Jurkat, Clone E6-1 (cell line): ENCODE measurements at regions not wholly inside any gene's neighbourhood (a gene's known extent, or its start where the extent isn't known, plus 50 kb on each side); places are given as distances from the start of the nearest gene placed in this dataset.

Experiments
- DNase-seq: peaks from one replicate; pipeline ENCODE4 v3.0.0-alpha.2; 2011; ENCODE audit warnings: low read depth, low spot score
- H3K4me3 ChIP-seq: 2 replicates; pipeline ENCODE4 v1.5.1; 2011; ENCODE audit warnings: mild to moderate bottlenecking, low read length, control low read depth, moderate library complexity

- no peak for DNase-seq
- no peak overlapping the region for H3K4me3 ChIP-seq
These were observed 125.3 kb downstream of the TSHZ3 start for GRCh38 chr19:31223740-31224534.

GRCh38 chr19:31220540-31220939 is 128.7 kb downstream of the TSHZ3 start:
- peak; percentile 33 for DNase-seq

DNA sequence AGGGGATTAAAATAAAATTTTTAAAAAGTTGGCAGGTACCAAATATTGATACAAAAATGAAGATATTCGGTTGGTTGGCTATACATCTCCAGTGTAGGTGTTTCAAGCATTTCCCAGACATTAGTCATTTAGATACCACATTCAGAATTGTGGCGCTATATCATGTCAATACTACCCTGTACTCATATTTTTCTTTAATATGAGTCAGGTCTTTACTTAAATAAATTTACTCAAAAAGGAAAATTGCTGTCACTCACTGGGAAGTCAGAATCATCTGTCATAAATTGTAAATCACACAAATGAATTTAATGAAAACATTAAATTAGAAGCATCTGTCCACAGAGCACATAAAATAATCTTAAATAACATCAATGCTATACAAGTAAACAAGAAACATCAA is 134.2 kb downstream of the TSHZ3 start:
- no peak for DNase-seq
- no peak overlapping the region for H3K4me3 ChIP-seq

More at GRCh38 chr19:31220540-31220939, 128.7 kb downstream of the TSHZ3 start:
- H3K4me3 ChIP-seq, result no peak overlapping the region

GRCh38 chr19:31214086-31214485 is 135.2 kb downstream of the TSHZ3 start:
- peak; percentile 96 for DNase-seq
- H3K4me3 ChIP-seq, result peak overlapping the region; percentile 23

- DNase-seq, result no peak
- no peak overlapping the region for H3K4me3 ChIP-seq
These were observed 138.1 kb downstream of the TSHZ3 start for GRCh38 chr19:31211088-31211487.

DNA sequence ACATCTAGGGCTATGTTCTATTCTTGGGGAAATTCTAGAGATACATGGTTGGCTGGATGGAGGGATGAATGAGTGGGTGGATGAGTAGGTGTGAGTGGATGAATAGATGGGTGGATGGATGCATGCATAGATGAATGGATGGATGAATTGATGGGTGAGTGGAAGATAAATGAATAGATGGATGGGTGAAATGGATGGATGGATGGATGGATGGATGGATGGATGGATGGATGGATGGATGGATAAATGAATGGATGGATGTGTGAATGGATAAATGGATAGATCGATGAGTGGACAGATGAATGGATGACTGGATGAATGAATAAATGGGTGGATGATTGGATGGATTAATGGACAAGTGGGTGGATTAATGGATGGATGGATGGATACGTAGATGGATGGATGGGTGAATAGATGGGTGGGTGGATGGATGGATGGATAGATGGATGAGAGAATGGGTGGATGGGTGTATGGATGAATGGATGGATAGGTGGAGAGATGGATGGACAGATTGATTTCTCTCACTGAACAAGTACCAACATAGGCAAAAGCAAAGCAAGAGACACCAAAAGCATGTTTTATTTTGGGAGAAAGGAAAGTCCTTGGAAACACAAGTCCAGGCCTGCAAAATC is 143.2 kb downstream of the TSHZ3 start:
- H3K4me3 ChIP-seq, result no peak overlapping the region
- no peak for DNase-seq

DNA sequence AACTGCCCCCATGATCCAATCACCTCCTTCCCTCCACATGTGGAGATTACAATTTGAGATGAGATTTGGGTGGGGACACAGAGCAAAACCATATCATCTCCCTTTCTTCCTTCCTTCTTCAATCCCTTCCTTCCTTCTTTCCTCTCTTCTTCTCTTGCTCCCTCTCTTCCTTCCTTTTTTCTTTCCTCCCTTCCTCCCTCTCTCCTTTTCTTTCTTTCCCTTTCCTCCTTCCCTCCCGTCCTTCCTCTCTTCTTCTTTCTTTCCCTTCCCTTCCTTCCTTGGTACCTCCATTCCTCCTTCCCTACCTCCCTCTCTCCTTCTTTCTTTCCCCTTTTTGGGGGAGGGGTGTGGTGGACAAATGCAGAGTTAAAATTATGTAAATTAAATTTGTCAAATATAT is 145.1 kb downstream of the TSHZ3 start:
- H3K4me3 ChIP-seq, result no peak overlapping the region
- no peak for DNase-seq

DNA sequence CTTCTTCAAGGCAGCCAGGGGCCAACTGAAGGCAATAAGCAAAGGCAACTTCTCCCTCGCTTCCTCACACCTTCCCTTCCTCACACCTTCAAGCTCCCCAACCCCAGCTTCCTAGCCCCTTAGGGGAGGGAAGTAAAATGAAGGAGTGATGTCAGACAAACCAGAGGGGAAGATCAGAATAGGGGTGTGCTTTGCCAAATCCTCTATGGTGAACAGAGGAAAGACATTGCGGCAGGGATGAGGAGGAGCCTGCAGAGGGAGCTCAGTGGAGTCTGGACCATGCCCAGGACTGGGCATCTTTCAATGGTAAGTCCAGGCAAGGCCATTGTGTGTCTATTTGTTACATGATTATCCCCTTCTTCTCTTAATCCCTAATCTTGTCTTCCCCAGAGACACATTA is 164.0 kb downstream of the TSHZ3 start:
- H3K4me3 ChIP-seq, result no peak overlapping the region
- no peak for DNase-seq

DNA sequence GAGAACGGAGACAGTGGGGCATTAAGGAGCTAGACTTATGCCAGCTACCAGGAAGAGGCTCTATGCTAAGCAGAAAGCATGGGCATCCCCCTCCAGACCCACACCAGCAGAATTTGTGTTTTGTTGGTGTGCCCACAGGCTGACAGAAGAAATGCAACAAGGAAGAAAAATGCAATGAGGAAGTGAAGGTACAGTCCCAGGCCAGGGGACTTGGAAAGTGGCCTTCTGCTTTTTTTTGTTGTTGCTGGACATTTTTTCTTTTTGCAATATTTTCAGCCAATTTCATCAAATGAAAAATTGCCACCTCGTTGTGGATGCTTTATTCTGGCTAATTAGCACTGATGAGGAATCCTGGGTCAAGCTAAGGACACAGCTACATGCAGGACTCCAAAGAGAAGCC is 167.7 kb downstream of the TSHZ3 start:
- no peak for DNase-seq
- H3K4me3 ChIP-seq, result no peak overlapping the region

DNA sequence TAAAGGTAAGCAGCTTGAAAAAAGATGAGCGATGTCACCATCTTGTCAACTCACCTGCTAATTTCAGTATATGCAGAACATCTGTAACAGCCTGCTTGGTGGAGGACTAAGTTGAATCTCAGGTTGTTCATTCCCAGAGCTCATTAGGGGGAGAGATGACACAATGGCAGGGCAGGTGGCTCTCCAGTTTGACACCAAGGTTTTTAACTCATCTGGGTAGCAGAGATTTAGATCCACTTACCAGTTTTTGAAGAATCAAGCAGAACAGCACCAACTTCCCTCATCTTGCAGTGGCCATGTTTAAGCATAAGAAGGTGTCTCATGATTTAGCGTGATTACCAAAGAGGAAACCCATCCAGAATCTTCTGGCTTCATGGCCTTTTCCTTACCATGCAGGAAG is 168.3 kb downstream of the TSHZ3 start:
- DNase-seq, result no peak
- H3K4me3 ChIP-seq, result no peak overlapping the region

GRCh38 chr19:31179471-31179852 is 169.8 kb downstream of the TSHZ3 start:
- H3K4me3 ChIP-seq, result no peak overlapping the region
- DNase-seq, result no peak

DNA sequence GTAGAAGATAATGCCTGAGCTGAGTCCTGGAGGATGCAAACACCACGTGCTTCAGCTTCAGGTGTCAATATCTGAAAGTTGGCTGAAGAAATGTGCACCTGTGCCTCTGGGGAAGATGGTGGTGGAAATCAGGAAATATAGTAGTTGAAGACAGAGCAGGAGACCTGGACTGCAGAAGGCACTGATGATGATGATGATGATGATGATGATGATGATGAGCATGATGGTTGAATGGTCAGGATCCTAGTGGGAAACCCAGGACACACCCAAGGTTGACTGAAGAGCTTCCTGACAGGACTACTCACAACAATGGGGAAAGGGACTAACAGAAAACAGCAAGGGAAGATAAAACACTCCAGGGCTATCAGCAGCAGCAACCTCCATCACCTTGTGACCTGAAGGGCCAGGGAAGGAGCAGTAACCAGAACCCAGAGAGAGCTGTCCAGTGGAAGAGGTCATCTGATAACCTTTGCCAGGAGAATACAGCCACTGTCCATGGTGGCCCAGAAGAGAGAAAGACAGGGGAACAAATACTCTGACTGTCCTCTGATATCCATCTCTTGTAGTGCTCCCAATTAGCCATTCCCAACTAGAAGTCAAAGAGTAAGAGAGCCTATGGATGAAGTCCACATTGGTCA is 170.3 kb downstream of the TSHZ3 start:
- no peak for DNase-seq
- no peak overlapping the region for H3K4me3 ChIP-seq

DNA sequence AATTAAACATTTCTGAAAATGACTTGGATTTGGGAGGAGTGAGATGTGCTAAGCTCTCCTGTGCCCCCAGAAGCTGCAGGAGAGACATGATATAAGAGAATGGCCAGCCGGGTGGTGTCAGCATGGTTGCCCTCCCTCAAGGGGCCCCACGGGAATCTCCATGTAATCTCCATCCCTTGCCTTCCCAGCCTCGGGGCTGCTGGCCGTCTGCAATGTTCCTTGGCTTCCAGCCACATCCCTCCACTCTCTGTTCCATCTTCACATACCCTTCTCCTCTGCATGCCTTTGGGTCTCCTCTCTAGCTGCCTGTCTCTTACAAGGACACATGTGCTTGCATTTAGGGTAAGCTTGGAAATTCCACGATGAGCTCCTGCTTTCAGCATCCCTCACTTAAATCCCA is 172.0 kb downstream of the TSHZ3 start:
- no peak overlapping the region for H3K4me3 ChIP-seq
- DNase-seq, result no peak

DNA sequence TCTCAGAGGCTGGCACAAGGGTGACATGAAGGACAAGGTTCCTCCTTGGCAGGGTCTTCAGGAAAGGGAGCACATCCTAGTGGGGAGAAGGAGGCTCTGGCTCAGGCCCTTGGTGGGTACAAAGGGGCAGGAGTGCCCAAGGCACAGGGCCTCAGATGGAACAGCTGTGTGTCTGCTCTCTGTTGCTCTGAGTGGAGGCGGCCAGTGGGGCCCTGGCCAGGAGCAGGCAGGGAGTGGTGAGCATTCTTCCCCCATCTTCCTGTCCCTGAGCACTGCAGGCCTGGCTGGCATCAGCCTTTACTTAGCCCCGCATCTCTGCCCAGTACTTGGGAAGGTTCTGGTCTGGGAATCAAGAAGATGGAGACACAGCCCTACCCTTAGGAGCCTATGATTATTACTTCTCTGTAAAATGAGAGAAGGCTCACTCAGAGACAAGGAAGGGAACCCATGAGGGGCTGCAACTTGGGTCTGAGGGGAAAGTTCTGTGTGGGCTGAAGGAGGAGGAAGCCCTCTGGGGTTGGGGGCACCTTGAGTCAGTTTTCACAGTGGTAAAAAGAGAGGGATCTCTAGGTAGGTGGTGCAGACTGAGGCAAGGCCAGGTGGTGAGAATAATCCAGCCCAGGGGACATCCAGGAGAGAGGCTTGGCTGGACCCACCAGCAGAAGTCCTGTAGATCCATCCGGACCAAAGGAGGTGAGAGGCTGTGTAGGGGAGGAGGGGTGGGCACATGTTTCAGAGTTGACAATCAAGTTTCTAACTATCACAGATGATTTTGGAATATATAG is 173.5 kb downstream of the TSHZ3 start:
- no peak for DNase-seq
- H3K4me3 ChIP-seq, result no peak overlapping the region

DNA sequence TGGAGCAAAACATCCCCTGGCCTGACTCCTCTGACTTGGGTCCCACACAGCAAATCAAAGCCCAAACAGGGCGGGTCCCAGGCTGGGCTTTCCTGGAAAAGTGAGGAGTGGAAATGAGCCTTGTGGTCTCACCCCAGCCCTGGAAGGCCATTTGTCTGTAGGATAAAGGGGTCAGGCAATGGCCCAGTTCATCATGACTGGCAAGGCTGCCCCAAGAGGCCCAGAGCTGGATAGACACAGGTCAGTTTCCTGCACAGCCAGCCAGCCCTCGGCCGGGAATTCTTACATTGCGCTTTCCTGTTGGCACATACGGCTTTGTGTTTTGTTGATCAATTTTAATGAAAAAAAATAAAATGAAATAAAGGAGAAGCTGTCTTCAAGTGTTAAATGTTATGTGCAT is 174.3 kb downstream of the TSHZ3 start:
- DNase-seq, result no peak
- H3K4me3 ChIP-seq, result no peak overlapping the region

- H3K4me3 ChIP-seq, result no peak overlapping the region
- no peak for DNase-seq
These were observed 175.2 kb downstream of the TSHZ3 start for GRCh38 chr19:31173991-31174390.

DNA sequence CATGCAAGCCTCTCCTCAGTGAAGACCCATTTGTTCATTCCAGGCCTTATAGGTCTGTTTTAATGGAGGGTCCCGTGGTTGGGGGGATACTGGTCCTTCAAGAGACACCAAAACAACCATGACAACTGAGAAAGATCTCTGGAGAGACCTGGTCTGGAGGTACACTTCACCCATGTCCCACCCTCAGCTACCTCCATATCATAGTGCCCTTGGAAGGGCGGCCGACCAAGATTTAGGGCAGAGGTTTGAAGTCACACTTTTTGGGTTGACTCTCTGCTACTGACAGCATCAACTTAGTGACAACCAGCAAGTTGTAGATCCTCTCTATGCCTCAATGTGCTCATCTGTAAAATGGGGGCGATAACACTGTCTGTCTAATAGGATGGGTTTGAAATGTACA is 177.3 kb downstream of the TSHZ3 start:
- DNase-seq, result no peak
- H3K4me3 ChIP-seq, result no peak overlapping the region

DNA sequence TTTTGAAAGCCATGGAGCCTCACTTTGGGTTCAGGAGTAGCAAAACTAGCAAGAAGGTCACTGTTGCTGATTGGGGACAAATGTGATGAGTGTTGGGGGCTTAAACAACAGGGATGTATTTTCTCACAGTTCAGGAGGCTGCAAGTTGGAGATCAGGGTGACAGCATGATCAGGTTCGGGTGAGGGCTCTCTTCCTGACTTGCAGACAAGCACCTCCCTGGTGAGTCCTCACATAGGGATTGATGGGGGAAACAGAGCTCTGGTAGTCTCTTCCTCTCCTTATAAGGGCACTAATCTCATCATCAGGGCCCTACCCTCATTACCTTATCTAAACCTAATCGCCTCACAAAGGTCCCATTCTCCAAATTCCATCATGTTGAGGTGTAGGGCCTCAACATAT is 179.2 kb downstream of the TSHZ3 start:
- no peak overlapping the region for H3K4me3 ChIP-seq
- DNase-seq, result no peak

GRCh38 chr19:31168106-31168625 is 181.1 kb downstream of the TSHZ3 start:
- no peak for DNase-seq
- no peak overlapping the region for H3K4me3 ChIP-seq

DNA sequence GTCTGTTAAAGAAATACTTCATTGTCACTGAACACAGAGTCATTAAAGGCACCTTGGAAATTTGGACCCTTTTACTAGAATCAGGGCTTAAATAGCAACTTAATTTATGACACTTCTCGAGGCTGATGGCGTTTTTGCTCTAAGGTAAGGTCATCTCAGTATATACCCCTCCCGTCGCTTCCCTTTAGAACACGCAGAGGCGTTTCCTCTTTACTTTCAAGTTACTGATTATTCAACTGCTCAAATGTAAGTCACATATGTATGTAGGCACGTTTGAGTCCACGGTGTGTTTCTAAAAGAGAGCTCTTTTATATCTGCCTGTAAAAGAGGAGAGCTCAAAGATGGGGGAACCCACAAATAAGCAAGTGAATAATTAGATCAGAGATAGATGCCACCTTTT is 181.5 kb downstream of the TSHZ3 start:
- no peak overlapping the region for H3K4me3 ChIP-seq
- DNase-seq, result no peak
